PC-9 (cell line): ENCODE measurements at regions not wholly inside any gene's neighbourhood (a gene's known extent, or its start where the extent isn't known, plus 50 kb on each side); places are given as distances from the start of the nearest gene placed in this dataset.

Experiments used
- EZH2 ChIP-seq: fragments of 200-600 bp; sonication (generic); IDR thresholded peaks from 2 replicates; pipeline ENCODE4 v1.8.0; 2017; ENCODE audit warnings: antibody characterized with exemption, low read depth
- TF ChIP-seq, protein P1 (sequence below): fragments of 200-600 bp; sonication (generic); conservative IDR thresholded peaks from 2 replicates; pipeline ENCODE4 v1.6.1; 2017; ENCODE audit warnings: mixed run types, antibody characterized with exemption, mild to moderate bottlenecking, moderate library complexity

DNA sequence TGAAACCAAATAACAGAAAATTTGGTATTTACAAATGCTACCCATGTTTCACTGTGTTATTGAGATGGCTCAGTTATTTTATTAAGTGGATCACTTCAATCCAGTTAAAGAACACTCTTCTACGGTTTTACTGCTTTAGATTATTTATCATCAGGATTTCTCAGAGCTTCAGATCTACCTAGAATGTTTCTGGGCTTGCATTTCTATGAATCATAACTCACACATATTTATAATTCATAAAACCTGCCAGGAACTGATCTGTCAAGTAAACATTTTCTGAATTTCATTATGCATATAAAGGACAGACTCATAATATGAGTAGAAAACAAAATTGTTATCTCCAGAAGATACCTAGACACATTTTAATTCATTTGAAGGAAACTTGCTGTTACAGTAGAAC lies 1172.3 kb upstream of the LRRTM3 start:
- TF ChIP-seq, protein P1, sequence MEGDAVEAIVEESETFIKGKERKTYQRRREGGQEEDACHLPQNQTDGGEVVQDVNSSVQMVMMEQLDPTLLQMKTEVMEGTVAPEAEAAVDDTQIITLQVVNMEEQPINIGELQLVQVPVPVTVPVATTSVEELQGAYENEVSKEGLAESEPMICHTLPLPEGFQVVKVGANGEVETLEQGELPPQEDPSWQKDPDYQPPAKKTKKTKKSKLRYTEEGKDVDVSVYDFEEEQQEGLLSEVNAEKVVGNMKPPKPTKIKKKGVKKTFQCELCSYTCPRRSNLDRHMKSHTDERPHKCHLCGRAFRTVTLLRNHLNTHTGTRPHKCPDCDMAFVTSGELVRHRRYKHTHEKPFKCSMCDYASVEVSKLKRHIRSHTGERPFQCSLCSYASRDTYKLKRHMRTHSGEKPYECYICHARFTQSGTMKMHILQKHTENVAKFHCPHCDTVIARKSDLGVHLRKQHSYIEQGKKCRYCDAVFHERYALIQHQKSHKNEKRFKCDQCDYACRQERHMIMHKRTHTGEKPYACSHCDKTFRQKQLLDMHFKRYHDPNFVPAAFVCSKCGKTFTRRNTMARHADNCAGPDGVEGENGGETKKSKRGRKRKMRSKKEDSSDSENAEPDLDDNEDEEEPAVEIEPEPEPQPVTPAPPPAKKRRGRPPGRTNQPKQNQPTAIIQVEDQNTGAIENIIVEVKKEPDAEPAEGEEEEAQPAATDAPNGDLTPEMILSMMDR: no peak
- TF ChIP-seq EZH2: no peak
